ENCODE measurements at regions not wholly inside any gene's neighbourhood (a gene's known extent, or its start where the extent isn't known, plus 50 kb on each side); places are given as distances from the start of the nearest gene placed in this dataset.

DNA sequence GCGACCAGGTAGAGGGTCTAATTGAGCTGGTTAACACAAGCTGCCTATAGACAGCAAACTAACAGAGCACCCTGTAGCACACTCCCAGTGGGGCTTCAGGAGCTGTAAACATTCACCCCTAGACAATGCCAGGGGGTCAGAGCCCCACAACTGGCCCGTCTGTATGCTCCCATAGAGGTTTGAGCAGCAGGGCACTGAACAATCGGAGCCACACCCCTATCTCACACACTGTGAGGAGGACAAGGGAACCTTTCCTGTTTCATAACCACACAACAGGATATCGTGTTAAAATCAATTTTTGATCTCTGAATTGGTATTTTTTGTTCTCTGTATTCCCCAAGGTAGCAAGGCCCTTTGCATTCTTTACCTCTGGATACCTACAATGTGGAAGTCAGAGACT is 266.1 kb downstream of the SPRY2 start:
- no peaks in the 10 kb centered on the region for H3K79me1 ChIP-seq (ENCODE audit: low read depth, low read length)
- H2BK15ac ChIP-seq (ENCODE audit: low read length), result peak overlapping the region; percentile 83
- no peak for DNase-seq (ENCODE audit: low spot score)
- H3K18ac ChIP-seq (ENCODE audit: low read length), result no peak overlapping the region
- no peak overlapping the region for H3K14ac ChIP-seq (ENCODE audit: low read length)
- H3K9ac ChIP-seq (ENCODE audit: low read depth, low read length, poor library complexity), result no peak overlapping the region
- H3K27me3 ChIP-seq (ENCODE audit: control insufficient read depth in 3 of 3, insufficient read depth in 3 of 3, low read depth in 1 of 3, low read length in 3 of 3), result no peaks in the 10 kb centered on the region
- no peak overlapping the region for H2AFZ ChIP-seq (ENCODE audit: low read length)
- H4K91ac ChIP-seq (ENCODE audit: low read depth, low read length, poor library complexity), result no peak overlapping the region
- no peak overlapping the region for H2AK5ac ChIP-seq (ENCODE audit: low read depth, low read length)
- peak overlapping the region; percentile 60 for H2BK5ac ChIP-seq (ENCODE audit: low read length)
- no peak overlapping the region for H2BK12ac ChIP-seq (ENCODE audit: low read length)
- no peak overlapping the region for H3K4me3 ChIP-seq (ENCODE audit: low read length in 2 of 2)
- H3K9me3 ChIP-seq (replicated peaks in 1 of 2; ENCODE audit: control insufficient read depth in 2 of 2, insufficient read depth in 1 of 2, low read depth in 1 of 2, low read length in 2 of 2), result no peaks in the 10 kb centered on the region
- no peaks in the 10 kb centered on the region for H3K36me3 ChIP-seq (replicated peaks in 1 of 2; ENCODE audit: control insufficient read depth in 2 of 2, insufficient read depth in 2 of 2, low read length in 2 of 2)
- H3K23ac ChIP-seq (ENCODE audit: low read depth, low read length, poor library complexity), result no peak overlapping the region
- H2BK120ac ChIP-seq (ENCODE audit: low read depth, low read length), result no peak overlapping the region
- no peak overlapping the region for H4K8ac ChIP-seq (ENCODE audit: low read depth, low read length)
- H3K4me2 ChIP-seq (ENCODE audit: insufficient read depth, low read length, poor library complexity, severe bottlenecking), result no peak overlapping the region
- H3K27ac ChIP-seq (replicated peaks; ENCODE audit: low read length), result no peak overlapping the region
- no CpG with 5 or more reads among the region's 4 CpGs for WGBS, 2 donors (ENCODE audit: extremely low coverage in 2 of 2, insufficient read length in 2 of 2, insufficient replicate concordance in 1 of 2)
- no peak overlapping the region for H3K4ac ChIP-seq (ENCODE audit: low read length)
- H3K4me1 ChIP-seq (ENCODE audit: control insufficient read depth in 2 of 2, insufficient read depth in 1 of 2, low read depth in 1 of 2, low read length in 2 of 2), result peaks cover 2 to 5% of the 10 kb centered on the region in 2 donors

DNA sequence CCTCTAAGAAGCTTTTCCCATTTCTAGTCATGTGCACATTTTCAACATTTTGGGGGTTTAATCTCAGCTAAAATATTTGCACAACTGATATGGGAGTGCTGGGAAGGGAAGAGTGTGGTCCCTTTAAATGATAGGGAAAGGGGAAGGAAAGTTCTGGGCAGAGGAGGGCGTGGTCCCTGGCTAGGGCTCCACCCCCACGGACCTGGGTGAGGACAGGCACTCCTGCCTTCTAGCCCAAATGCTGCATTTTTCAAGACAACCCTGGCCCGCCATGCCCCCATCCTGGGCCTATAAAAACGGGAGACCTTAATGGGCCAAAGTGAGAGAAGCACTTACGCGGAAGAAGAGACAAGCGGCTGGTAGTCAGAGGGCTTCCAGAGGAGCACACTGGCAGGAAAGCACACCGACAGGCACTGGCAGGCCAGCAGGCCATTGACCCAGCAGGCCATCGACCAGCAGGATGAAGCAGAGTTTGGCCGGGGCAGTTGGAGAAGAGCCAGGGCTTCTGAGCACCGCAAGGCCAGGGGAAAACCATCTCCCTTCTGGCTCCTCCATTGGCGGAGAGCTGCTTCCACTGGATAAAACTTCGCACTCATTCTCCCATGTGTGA is 266.7 kb downstream of the SPRY2 start:
- Histone ChIP-seq H3K23ac (ENCODE audit: low read depth, low read length, poor library complexity) (no peak overlapping the region), H3K14ac (ENCODE audit: low read length) (peak overlapping the region; percentile 59), H4K8ac (ENCODE audit: low read depth, low read length) (no peak overlapping the region), H3K27me3 (ENCODE audit: control insufficient read depth in 3 of 3, insufficient read depth in 3 of 3, low read depth in 1 of 3, low read length in 3 of 3) (no peaks in the 10 kb centered on the region), H2BK12ac (ENCODE audit: low read length) (no peak overlapping the region), H3K4me3 (ENCODE audit: low read length in 2 of 2) (no peak overlapping the region), H3K79me1 (ENCODE audit: low read depth, low read length) (no peaks in the 10 kb centered on the region), H2BK15ac (ENCODE audit: low read length) (peak overlapping the region; percentile 83), H2BK5ac (ENCODE audit: low read length) (peak overlapping the region; percentile 60), H3K9ac (ENCODE audit: low read depth, low read length, poor library complexity) (no peak overlapping the region), H2BK120ac (ENCODE audit: low read depth, low read length) (peak overlapping the region; percentile 21), H3K36me3 (replicated peaks in 1 of 2; ENCODE audit: control insufficient read depth in 2 of 2, insufficient read depth in 2 of 2, low read length in 2 of 2) (no peaks in the 10 kb centered on the region), H3K27ac (replicated peaks; ENCODE audit: low read length) (no peak overlapping the region), H3K18ac (ENCODE audit: low read length) (peak overlapping the region; percentile 73), H3K4me2 (ENCODE audit: insufficient read depth, low read length, poor library complexity, severe bottlenecking) (no peak overlapping the region), H3K4ac (ENCODE audit: low read length) (no peak overlapping the region), H2AFZ (ENCODE audit: low read length) (no peak overlapping the region), H4K91ac (ENCODE audit: low read depth, low read length, poor library complexity) (no peak overlapping the region), H3K9me3 (replicated peaks in 1 of 2; ENCODE audit: control insufficient read depth in 2 of 2, insufficient read depth in 1 of 2, low read depth in 1 of 2, low read length in 2 of 2) (no peaks in the 10 kb centered on the region), H3K4me1 (ENCODE audit: control insufficient read depth in 2 of 2, insufficient read depth in 1 of 2, low read depth in 1 of 2, low read length in 2 of 2) (peaks cover 2 to 5% of the 10 kb centered on the region in 2 donors), H2AK5ac (ENCODE audit: low read depth, low read length) (no peak overlapping the region)
- WGBS, 2 donors (ENCODE audit: extremely low coverage in 2 of 2, insufficient read length in 2 of 2, insufficient replicate concordance in 1 of 2), result no CpG with 5 or more reads among the region's 13 CpGs
- no peak for DNase-seq (ENCODE audit: low spot score)

DNA sequence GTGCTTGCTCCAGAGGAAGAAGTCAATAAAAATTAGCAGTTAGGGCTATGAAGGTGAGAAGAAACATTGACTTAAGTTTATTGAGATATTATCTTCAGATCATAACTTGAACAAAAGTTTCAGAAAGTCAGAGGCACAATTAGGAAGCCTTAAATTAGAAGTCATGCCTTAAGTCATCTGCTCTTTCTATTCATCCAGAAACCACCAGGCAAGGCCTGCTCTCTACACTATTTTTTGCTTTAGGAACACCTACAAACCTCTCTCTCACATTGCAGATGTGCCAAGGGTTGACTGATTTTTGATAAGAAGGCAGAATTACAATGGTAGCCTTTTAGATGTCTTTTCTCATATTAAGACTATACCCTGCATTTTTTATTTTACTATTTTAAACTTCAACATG is 268.7 kb downstream of the SPRY2 start:
- Histone ChIP-seq H4K8ac (ENCODE audit: low read depth, low read length) (no peak overlapping the region), H3K27ac (replicated peaks; ENCODE audit: low read length) (no peak overlapping the region), H3K4me1 (ENCODE audit: control insufficient read depth in 2 of 2, insufficient read depth in 1 of 2, low read depth in 1 of 2, low read length in 2 of 2) (peaks cover 2 to 7% of the 10 kb centered on the region in 2 donors), H3K23ac (ENCODE audit: low read depth, low read length, poor library complexity) (no peak overlapping the region), H3K18ac (ENCODE audit: low read length) (no peak overlapping the region), H2AK5ac (ENCODE audit: low read depth, low read length) (no peak overlapping the region), H4K91ac (ENCODE audit: low read depth, low read length, poor library complexity) (no peak overlapping the region), H3K14ac (ENCODE audit: low read length) (no peak overlapping the region), H3K27me3 (ENCODE audit: control insufficient read depth in 3 of 3, insufficient read depth in 3 of 3, low read depth in 1 of 3, low read length in 3 of 3) (no peaks in the 10 kb centered on the region), H2BK120ac (ENCODE audit: low read depth, low read length) (no peak overlapping the region), H3K4ac (ENCODE audit: low read length) (no peak overlapping the region), H3K9me3 (replicated peaks in 1 of 2; ENCODE audit: control insufficient read depth in 2 of 2, insufficient read depth in 1 of 2, low read depth in 1 of 2, low read length in 2 of 2) (no peaks in the 10 kb centered on the region), H3K9ac (ENCODE audit: low read depth, low read length, poor library complexity) (no peak overlapping the region), H3K79me1 (ENCODE audit: low read depth, low read length) (no peaks in the 10 kb centered on the region), H3K4me2 (ENCODE audit: insufficient read depth, low read length, poor library complexity, severe bottlenecking) (no peak overlapping the region), H2AFZ (ENCODE audit: low read length) (no peak overlapping the region), H3K36me3 (replicated peaks in 1 of 2; ENCODE audit: control insufficient read depth in 2 of 2, insufficient read depth in 2 of 2, low read length in 2 of 2) (no peaks in the 10 kb centered on the region), H3K4me3 (ENCODE audit: low read length in 2 of 2) (no peak overlapping the region), H2BK15ac (ENCODE audit: low read length) (no peak overlapping the region), H2BK5ac (ENCODE audit: low read length) (no peak overlapping the region), H2BK12ac (ENCODE audit: low read length) (no peak overlapping the region)
- no peak for DNase-seq (ENCODE audit: low spot score)

DNA sequence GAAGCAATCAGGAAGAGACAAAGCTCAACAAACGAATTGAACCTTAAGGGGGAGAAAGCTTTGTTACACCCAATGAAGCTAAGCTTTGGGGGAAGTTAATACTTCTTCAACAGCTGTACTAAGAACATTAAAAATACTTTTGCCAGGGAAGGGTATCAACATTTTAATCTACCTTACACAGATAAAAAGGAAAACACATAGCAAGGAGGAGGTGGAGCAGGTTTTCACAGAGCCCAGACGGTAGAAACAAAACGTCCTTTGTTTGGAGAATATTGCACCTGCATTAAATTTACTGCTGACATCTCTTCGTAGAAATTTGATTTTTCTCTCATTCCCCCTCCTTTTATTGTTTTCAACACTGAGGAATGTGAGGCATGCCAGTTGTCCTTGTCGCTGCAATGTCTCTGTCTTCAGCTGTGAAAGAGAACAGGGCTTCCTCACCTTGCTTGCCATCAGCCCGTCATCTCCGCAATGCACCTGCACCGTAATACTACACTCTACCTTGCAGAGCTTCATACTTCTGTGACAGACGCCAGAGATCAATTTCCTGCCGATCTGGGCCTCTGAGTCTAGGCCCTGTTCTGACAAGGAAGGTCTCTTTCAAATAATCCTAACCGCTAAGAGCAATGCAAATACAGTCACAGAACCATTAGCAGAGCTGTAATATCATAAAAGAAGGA is 270.8 kb downstream of the SPRY2 start:
- Histone ChIP-seq H2AK5ac (ENCODE audit: low read depth, low read length) (no peak overlapping the region), H3K4me2 (ENCODE audit: insufficient read depth, low read length, poor library complexity, severe bottlenecking) (peak overlapping the region; percentile 15), H3K4me1 (ENCODE audit: control insufficient read depth in 2 of 2, insufficient read depth in 1 of 2, low read depth in 1 of 2, low read length in 2 of 2) (peaks cover 2 to 7% of the 10 kb centered on the region in 2 donors), H3K4ac (ENCODE audit: low read length) (no peak overlapping the region), H4K8ac (ENCODE audit: low read depth, low read length) (no peak overlapping the region), H3K9me3 (replicated peaks in 1 of 2; ENCODE audit: control insufficient read depth in 2 of 2, insufficient read depth in 1 of 2, low read depth in 1 of 2, low read length in 2 of 2) (no peaks in the 10 kb centered on the region), H2AFZ (ENCODE audit: low read length) (peak overlapping the region; percentile 66), H3K27ac (replicated peaks; ENCODE audit: low read length) (no peak overlapping the region), H3K27me3 (ENCODE audit: control insufficient read depth in 3 of 3, insufficient read depth in 3 of 3, low read depth in 1 of 3, low read length in 3 of 3) (no peaks in the 10 kb centered on the region), H2BK15ac (ENCODE audit: low read length) (no peak overlapping the region), H3K18ac (ENCODE audit: low read length) (no peak overlapping the region), H3K23ac (ENCODE audit: low read depth, low read length, poor library complexity) (no peak overlapping the region), H3K9ac (ENCODE audit: low read depth, low read length, poor library complexity) (no peak overlapping the region), H4K91ac (ENCODE audit: low read depth, low read length, poor library complexity) (no peak overlapping the region), H3K79me1 (ENCODE audit: low read depth, low read length) (no peaks in the 10 kb centered on the region), H2BK120ac (ENCODE audit: low read depth, low read length) (no peak overlapping the region), H2BK5ac (ENCODE audit: low read length) (no peak overlapping the region), H3K4me3 (ENCODE audit: low read length in 2 of 2) (no peak overlapping the region), H3K36me3 (replicated peaks in 1 of 2; ENCODE audit: control insufficient read depth in 2 of 2, insufficient read depth in 2 of 2, low read length in 2 of 2) (no peaks in the 10 kb centered on the region), H2BK12ac (ENCODE audit: low read length) (no peak overlapping the region), H3K14ac (ENCODE audit: low read length) (no peak overlapping the region)
- WGBS, 2 donors (ENCODE audit: extremely low coverage in 2 of 2, insufficient read length in 2 of 2, insufficient replicate concordance in 1 of 2), result no CpG with 5 or more reads among the region's 11 CpGs
- DNase-seq (ENCODE audit: low spot score), result no peak

Measured in neuronal stem cell (in vitro differentiated cells).